ENCODE measurements at regions not wholly inside any gene's neighbourhood (a gene's known extent, or its start where the extent isn't known, plus 50 kb on each side); places are given as distances from the start of the nearest gene placed in this dataset.

DNA sequence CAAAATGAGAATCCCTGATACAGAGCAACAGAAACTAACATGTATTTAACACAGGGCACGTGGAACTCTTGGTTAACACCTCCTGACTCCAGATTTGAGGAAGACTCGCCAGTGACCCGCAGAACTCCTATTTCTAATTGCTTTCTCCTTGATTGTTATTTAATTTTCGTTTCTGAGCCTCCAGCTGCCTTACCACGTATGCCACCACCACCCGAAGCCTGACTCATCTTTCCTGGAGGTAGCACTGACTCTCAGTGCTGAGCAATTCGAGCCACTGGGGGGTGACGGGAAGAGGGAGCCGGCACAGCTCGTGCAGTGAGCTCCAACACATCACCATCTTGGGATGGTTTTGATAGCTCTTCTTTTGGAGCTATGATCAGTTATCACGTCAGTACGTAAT lies 273.9 kb upstream of the MGMT start:
- FAIRE-seq = no peak
- intact Hi-C loops (cut with micrococcal nuclease) = no loop called here

DNA sequence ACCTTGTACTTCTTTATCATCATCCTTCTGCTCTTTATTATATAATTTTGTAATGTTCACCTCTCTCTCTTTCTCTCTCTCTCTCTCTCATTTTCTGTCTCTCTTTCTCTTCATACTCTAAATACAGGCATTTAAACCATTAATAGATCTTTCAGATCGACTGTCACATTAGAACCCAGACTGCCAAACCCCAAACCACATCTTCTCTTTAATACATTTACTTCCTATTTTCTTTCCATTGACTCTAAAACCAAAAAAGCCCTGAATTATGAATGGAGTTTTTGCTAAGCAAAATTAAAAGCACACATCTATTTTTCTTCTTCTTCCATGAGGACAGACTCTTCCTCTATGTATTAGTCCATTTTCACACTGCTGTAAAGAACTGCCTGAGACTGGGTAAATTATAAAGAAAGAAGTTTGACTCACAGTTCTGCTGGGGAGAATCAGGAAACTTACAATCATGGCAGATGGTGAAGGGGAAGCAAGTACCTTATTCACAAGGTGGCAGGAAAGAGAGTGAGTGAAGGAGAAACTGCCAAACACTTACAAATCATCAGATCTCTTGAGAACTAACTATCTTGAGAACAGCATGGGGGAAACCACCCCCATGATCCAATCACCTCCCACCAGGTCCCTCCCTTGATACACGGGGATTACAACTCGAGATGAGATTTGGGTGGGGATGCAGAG lies 272.7 kb upstream of the MGMT start:
- WGBS (ENCODE audit: insufficient coverage, low coverage, missing lambda C conversion rate) = 0% methylated on average over 3 of the region's 3 CpGs
- no peaks in the 10 kb centered on the region for H3K36me3 ChIP-seq (ENCODE audit: control insufficient read depth, insufficient read depth, low read length)
- H3K4me2 ChIP-seq (ENCODE audit: insufficient read depth, low read length) = no peak overlapping the region
- no peaks in the 10 kb centered on the region for H3K9me3 ChIP-seq (replicated peaks; ENCODE audit: control insufficient read depth, insufficient read depth, low read depth, low read length)
- ChIA-PET CTCF (ENCODE audit: low intra/inter-chr PET ratio) (no interaction called here), POLR2A (no interaction called here)
- no peaks in the 10 kb centered on the region for H3K79me2 ChIP-seq (ENCODE audit: control insufficient read depth, insufficient read depth, low read length)
- no peaks in the 10 kb centered on the region for H3K4me1 ChIP-seq (replicated peaks in 1 of 2; ENCODE audit: control insufficient read depth in 2 of 2, insufficient read depth in 2 of 2, low read length in 2 of 2)
- H3K27ac ChIP-seq (ENCODE audit: extremely low read depth, low read depth, low read length) = no peak overlapping the region
- no peaks in the 10 kb centered on the region; a peak in 1 of 5 replicates for H3K27me3 ChIP-seq (ENCODE audit: control insufficient read depth in 2 of 2, insufficient read depth in 2 of 2, low read length in 2 of 2)
- ATAC-seq (no peak), DNase-seq (ENCODE audit: extremely low read depth in 1 of 4, low spot score in 3 of 4) (no peak), FAIRE-seq (no peak)
- H3K9me1 ChIP-seq (ENCODE audit: control insufficient read depth, insufficient read depth, low read length) = no peaks in the 10 kb centered on the region
- H3K9ac ChIP-seq (ENCODE audit: insufficient read depth in 1 of 2, low read depth in 2 of 2, low read length in 2 of 2) = no peak overlapping the region
- in situ Hi-C loops (cut with MboI) = no loop called here
- intact Hi-C loops (cut with micrococcal nuclease) = no loop called here
- H3K4me3 ChIP-seq = no peak overlapping the region
- no peaks in the 10 kb centered on the region for H4K20me1 ChIP-seq (replicated peaks; ENCODE audit: control insufficient read depth, insufficient read depth, low read length)
- BruUV-seq (replicated peaks) = no TSS peak
- no peak overlapping the region for H2AFZ ChIP-seq (ENCODE audit: low read depth, low read length)
- TF ChIP-seq SAFB2 (IDR thresholded peaks at IDR 0.05; ENCODE audit: borderline replicate concordance, low read depth, low read length, severe bottlenecking) (no peak), RB1 (IDR thresholded peaks at IDR 0.05; ENCODE audit: low read depth) (no peak), ZNF384 (IDR thresholded peaks at IDR 0.05; ENCODE audit: low read depth, low read length) (no peak), ZNF780A (CRISPR knock-in tag; IDR thresholded peaks at IDR 0.05) (no peak), MYNN (IDR thresholded peaks at IDR 0.05) (no peak), MYNN (CRISPR knock-in tag; IDR thresholded peaks at IDR 0.05) (no peak), NFRKB (IDR thresholded peaks at IDR 0.05; ENCODE audit: low read depth) (no peak), HDAC2 (IDR thresholded peaks at IDR 0.05) (no peak), ZNF696 (CRISPR knock-in tag; conservative IDR thresholded peaks at IDR 0.05) (no peak), ZNF124 (CRISPR knock-in tag; IDR thresholded peaks at IDR 0.05) (no peak), GATAD2A (IDR thresholded peaks at IDR 0.05) (no peak), PURB (CRISPR knock-in tag; IDR thresholded peaks at IDR 0.05; ENCODE audit: low read depth) (no peak), ELF1 (tag; IDR thresholded peaks at IDR 0.05) (no peak), SP2 (IDR thresholded peaks at IDR 0.05; ENCODE audit: extremely low read depth, low read depth, low read length, poor library complexity, severe bottlenecking) (no peak)
- TF ChIP-seq, protein P1, sequence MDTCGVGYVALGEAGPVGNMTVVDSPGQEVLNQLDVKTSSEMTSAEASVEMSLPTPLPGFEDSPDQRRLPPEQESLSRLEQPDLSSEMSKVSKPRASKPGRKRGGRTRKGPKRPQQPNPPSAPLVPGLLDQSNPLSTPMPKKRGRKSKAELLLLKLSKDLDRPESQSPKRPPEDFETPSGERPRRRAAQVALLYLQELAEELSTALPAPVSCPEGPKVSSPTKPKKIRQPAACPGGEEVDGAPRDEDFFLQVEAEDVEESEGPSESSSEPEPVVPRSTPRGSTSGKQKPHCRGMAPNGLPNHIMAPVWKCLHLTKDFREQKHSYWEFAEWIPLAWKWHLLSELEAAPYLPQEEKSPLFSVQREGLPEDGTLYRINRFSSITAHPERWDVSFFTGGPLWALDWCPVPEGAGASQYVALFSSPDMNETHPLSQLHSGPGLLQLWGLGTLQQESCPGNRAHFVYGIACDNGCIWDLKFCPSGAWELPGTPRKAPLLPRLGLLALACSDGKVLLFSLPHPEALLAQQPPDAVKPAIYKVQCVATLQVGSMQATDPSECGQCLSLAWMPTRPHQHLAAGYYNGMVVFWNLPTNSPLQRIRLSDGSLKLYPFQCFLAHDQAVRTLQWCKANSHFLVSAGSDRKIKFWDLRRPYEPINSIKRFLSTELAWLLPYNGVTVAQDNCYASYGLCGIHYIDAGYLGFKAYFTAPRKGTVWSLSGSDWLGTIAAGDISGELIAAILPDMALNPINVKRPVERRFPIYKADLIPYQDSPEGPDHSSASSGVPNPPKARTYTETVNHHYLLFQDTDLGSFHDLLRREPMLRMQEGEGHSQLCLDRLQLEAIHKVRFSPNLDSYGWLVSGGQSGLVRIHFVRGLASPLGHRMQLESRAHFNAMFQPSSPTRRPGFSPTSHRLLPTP (IDR thresholded peaks at IDR 0.05; ENCODE audit: borderline replicate concordance, extremely low read depth, insufficient read length) = no peak

More for the DNA sequence above, 273.9 kb upstream of the MGMT start:
- WGBS (ENCODE audit: insufficient coverage, low coverage, missing lambda C conversion rate) = 0% methylated on average over 10 of the region's 12 CpGs
- no peaks in the 10 kb centered on the region for H3K9me1 ChIP-seq (ENCODE audit: control insufficient read depth, insufficient read depth, low read length)
- H3K4me2 ChIP-seq (ENCODE audit: insufficient read depth, low read length) = no peak overlapping the region
- H3K4me3 ChIP-seq = no peak overlapping the region
- H3K79me2 ChIP-seq (ENCODE audit: control insufficient read depth, insufficient read depth, low read length) = no peaks in the 10 kb centered on the region
- ATAC-seq (no peak), DNase-seq (ENCODE audit: extremely low read depth in 1 of 4, low spot score in 3 of 4) (no peak)
- no peak overlapping the region for H3K9ac ChIP-seq (ENCODE audit: insufficient read depth in 1 of 2, low read depth in 2 of 2, low read length in 2 of 2)
- H4K20me1 ChIP-seq (replicated peaks; ENCODE audit: control insufficient read depth, insufficient read depth, low read length) = no peaks in the 10 kb centered on the region
- no peaks in the 10 kb centered on the region for H3K9me3 ChIP-seq (replicated peaks; ENCODE audit: control insufficient read depth, insufficient read depth, low read depth, low read length)
- H2AFZ ChIP-seq (ENCODE audit: low read depth, low read length) = no peak overlapping the region
- no peak overlapping the region for H3K27ac ChIP-seq (ENCODE audit: extremely low read depth, low read depth, low read length)
- in situ Hi-C loops (cut with MboI) = no loop called here
- CTCF ChIA-PET (ENCODE audit: low intra/inter-chr PET ratio) = no interaction called here
- BruUV-seq (replicated peaks) = no TSS peak
- H3K4me1 ChIP-seq (replicated peaks in 1 of 2; ENCODE audit: control insufficient read depth in 2 of 2, insufficient read depth in 2 of 2, low read length in 2 of 2) = no peaks in the 10 kb centered on the region
- H3K36me3 ChIP-seq (ENCODE audit: control insufficient read depth, insufficient read depth, low read length) = no peaks in the 10 kb centered on the region
- TF ChIP-seq MYC (IDR thresholded peaks at IDR 0.05; ENCODE audit: low read depth, low read length) = no peak
- no peak for TF ChIP-seq MYC (CRISPR knock-in tag; IDR thresholded peaks at IDR 0.05; ENCODE audit: borderline replicate concordance, low read depth)
- TF ChIP-seq BHLHE40 (IDR thresholded peaks at IDR 0.05; ENCODE audit: low read length) = no peak
- POLR2A ChIA-PET = no interaction called here
- H3K27me3 ChIP-seq (ENCODE audit: control insufficient read depth in 2 of 2, insufficient read depth in 2 of 2, low read length in 2 of 2) = no peaks in the 10 kb centered on the region; a peak in 1 of 5 replicates

Data from K562 (cell line).